Vagina (tissue), 2 donors: ENCODE measurements at regions not wholly inside any gene's neighbourhood (a gene's known extent, or its start where the extent isn't known, plus 50 kb on each side); places are given as distances from the start of the nearest gene placed in this dataset.

Experiments used
- CTCF ChIP-seq, 3 experiments: fragments of 450-650 bp in 2 of 3; fragments of 200-600 bp in 1 of 3; sonication (generic) in 1 of 3; IDR thresholded peaks; one replicate each; pipeline ENCODE4 v1.5.1; 2017 to 2019; ENCODE audit warnings: antibody characterized with exemption in 3 of 3, mild to moderate bottlenecking in 2 of 3, moderate library complexity in 2 of 3
- POLR2A ChIP-seq, 2 donors: fragments of 450-650 bp; IDR thresholded peaks; one replicate each; pipeline ENCODE4 v1.6.1; 2017; ENCODE audit warnings: antibody characterized with exemption in 2 of 2, mild to moderate bottlenecking in 2 of 2, moderate library complexity in 2 of 2

DNA sequence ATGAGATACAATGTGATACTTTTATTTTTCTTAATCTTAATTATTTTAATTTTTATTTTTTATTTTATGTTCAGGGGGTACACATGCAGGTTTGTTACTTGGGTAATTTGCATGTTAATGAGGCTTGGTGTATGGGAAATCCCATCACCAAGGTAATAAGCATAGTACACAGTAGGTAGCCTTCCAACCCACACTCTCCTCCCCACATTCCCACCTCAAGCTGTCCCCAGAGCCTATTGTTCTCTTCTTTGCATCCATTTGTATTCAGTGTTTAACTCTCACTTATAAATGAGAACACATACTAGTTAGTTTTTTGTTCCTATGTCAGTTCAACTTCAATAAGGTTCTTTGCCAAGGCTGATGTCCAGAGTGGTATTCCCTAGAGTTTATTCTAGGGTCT, 1375.4 kb downstream of the NSUN3 start:
- TF ChIP-seq CTCF (IDR thresholded peaks at IDR 0.05) (no peak), POLR2A (IDR thresholded peaks at IDR 0.05) (no peak)
